Lower lobe of right lung (tissue), 2 donors: ENCODE measurements at regions not wholly inside any gene's neighbourhood (a gene's known extent, or its start where the extent isn't known, plus 50 kb on each side); places are given as distances from the start of the nearest gene placed in this dataset.

Source experiments
- ATAC-seq, 2 donors: fragments of 200-7000 bp; cut with Tn5 transposase; one replicate each; pipeline ENCODE4 v1.9.1; 2020 to 2022; ENCODE audit warnings: mild to moderate bottlenecking in 2 of 2, moderate library complexity in 2 of 2
- DNase-seq: peaks from one replicate; pipeline ENCODE4 v3.0.0-alpha.2; 2020
- H3K27ac ChIP-seq: fragments of 200-600 bp; one replicate; pipeline ENCODE4 v1.8.0; 2022
- H3K27me3 ChIP-seq: fragments of 200-600 bp; one replicate; pipeline ENCODE4 v1.8.0; 2022; ENCODE audit warnings: low read depth
- H3K36me3 ChIP-seq: fragments of 200-600 bp; one replicate; pipeline ENCODE4 v1.8.0; 2022; ENCODE audit warnings: mild to moderate bottlenecking
- H3K4me1 ChIP-seq: fragments of 200-600 bp; one replicate; pipeline ENCODE4 v1.8.0; 2022
- H3K4me3 ChIP-seq: fragments of 200-600 bp; one replicate; pipeline ENCODE4 v1.8.0; 2022; ENCODE audit warnings: mild to moderate bottlenecking
- H3K9me3 ChIP-seq: fragments of 200-600 bp; one replicate; pipeline ENCODE4 v1.8.0; 2022
- intact Hi-C: fragments of 100-400 bp; cut with DNase I; formaldehyde crosslinking; loops from one replicate; pipeline ENCODE4 v1.11.0; 2022
- TF ChIP-seq, protein P1 (sequence below): fragments of 200-600 bp; IDR thresholded peaks from one replicate; pipeline ENCODE4 v1.8.0; 2022; ENCODE audit warnings: antibody characterized with exemption, mild to moderate bottlenecking
- donor health status: DM: no; HTN: yes; CAD: no; lungs with severe emphysema.

DNA sequence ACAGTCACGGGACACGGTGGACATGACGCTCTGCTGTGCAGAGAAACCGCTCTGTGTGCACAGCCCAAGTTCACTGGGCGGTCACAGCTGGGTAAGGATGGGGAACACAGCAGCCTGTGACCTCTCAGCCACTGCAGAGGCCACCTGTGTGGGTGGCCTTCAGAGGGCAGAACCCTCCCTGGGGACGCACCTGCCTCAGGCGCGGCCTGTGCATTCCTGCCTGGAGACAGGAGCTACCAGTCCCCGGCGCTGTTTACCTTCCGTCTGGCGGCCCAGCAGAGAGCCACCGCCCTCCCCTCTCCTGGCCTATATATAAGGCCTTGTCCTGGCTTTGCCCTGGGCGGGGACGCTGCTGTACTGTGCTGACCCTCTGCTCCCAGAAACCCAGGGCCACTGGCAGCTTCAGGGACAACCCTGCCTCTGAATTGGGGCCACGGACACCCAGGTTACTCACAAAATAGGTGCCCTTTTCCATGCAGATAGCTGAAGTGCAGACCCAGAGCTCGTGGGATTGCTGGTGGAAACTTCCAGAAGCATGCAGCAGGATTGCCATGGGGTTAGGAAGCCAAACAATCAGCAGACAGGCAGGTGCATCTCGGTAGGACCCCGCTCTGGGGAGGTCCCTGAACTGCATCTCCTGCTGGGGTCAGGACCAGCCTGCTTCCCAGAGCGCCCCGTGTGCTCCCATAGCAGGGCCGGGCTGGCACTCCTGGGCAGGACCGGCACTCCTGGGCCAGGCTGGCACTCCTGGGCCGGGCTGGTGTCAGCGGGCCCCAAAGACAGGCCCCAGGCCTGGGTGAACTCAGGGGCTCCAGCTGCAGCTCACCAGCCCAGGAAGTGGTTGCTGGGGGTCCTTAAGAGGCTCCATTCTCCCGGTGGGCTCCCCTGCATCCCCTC, 83.6 kb downstream of the SIK1 start:
- TF ChIP-seq, protein P1, sequence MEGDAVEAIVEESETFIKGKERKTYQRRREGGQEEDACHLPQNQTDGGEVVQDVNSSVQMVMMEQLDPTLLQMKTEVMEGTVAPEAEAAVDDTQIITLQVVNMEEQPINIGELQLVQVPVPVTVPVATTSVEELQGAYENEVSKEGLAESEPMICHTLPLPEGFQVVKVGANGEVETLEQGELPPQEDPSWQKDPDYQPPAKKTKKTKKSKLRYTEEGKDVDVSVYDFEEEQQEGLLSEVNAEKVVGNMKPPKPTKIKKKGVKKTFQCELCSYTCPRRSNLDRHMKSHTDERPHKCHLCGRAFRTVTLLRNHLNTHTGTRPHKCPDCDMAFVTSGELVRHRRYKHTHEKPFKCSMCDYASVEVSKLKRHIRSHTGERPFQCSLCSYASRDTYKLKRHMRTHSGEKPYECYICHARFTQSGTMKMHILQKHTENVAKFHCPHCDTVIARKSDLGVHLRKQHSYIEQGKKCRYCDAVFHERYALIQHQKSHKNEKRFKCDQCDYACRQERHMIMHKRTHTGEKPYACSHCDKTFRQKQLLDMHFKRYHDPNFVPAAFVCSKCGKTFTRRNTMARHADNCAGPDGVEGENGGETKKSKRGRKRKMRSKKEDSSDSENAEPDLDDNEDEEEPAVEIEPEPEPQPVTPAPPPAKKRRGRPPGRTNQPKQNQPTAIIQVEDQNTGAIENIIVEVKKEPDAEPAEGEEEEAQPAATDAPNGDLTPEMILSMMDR, result no peak
- peak overlapping the region; percentile 82 for H3K27ac ChIP-seq
- H3K27me3 ChIP-seq, result no peaks in the 10 kb centered on the region
- no peaks in the 10 kb centered on the region for H3K9me3 ChIP-seq
- H3K36me3 ChIP-seq, result no peaks in the 10 kb centered on the region
- intact Hi-C loops, result no loop called here
- DNase-seq, result peak; percentile 94
- ATAC-seq, result peak; percentile 82 to 88
- H3K4me1 ChIP-seq, result peaks cover 36% of the 10 kb centered on the region
- H3K4me3 ChIP-seq, result no peak overlapping the region

DNA sequence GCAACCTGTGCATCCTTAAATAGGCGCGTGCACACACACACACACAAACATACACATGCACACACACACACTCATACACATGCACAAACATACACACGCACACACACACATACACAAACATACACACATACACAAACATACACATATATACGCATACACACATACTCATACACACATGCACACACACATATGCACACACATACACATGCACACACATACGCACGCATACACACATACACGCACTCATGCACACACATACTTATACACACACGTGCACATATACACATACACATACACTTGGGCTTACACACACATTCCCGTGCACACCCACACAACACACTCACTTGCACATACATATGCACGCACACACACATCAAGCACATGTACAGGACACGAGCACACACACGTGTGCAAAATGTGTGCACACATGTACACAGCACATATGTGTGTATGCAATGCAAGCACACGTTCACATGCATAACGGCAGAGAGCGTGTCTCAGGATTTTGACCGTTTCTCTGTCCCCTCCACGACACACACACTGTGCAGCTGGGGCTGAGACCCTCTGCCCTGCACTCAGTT, 84.5 kb downstream of the SIK1 start:
- intact Hi-C loops, result no loop called here
- DNase-seq (no peak), ATAC-seq (no peak)
- TF ChIP-seq, protein P1, result no peak
- H3K27me3 ChIP-seq, result no peaks in the 10 kb centered on the region
- H3K9me3 ChIP-seq, result no peaks in the 10 kb centered on the region
- no peak overlapping the region for H3K4me3 ChIP-seq
- no peaks in the 10 kb centered on the region for H3K36me3 ChIP-seq
- H3K4me1 ChIP-seq, result peaks cover 33% of the 10 kb centered on the region
- H3K27ac ChIP-seq, result peak overlapping the region; percentile 65

DNA sequence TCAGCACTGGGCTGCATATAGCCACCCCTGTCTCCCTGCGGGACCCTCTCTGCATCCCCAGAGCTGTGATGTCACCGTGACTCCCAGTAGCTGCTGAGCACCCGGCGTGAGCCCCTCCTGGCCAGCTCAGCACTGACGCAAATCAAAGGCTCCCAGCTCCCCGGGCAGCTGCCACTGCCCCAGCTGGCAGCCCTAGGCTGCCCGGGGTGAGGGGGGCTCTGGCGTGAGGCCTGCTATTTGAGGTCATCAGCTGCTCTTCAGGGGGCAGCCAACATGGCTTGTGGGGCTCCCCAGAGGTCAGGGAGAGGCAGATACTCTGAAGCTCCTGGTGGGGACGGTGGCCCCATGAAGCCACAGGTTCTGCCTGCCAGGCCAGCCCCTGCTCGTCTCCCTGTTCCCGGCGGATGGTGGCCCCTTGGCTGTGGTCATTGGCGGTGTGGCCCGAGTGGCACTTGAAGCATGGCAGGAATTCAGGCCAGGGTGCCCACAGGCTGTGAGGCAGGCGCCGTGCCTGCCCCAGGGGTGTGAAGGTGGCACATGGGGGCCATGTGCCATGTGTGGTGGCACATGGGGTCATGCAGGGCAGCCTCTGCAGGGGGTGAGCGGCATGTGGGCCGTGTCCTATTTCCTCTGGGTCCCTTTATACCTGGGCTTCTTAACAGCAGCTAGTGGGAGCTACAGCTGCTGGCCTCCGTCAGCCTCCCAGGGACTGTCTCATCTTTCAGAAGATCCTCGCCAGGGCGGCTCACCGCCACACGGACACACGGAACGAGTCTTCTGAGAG, 85.4 kb downstream of the SIK1 start:
- intact Hi-C loops, result no loop called here
- Histone ChIP-seq H3K9me3 (no peaks in the 10 kb centered on the region), H3K27ac (peak overlapping the region; percentile 62), H3K4me3 (no peak overlapping the region), H3K27me3 (no peaks in the 10 kb centered on the region), H3K4me1 (peaks cover 33% of the 10 kb centered on the region), H3K36me3 (no peaks in the 10 kb centered on the region)
- TF ChIP-seq, protein P1, result no peak
- ATAC-seq, result no peak
- DNase-seq, result no peak

DNA sequence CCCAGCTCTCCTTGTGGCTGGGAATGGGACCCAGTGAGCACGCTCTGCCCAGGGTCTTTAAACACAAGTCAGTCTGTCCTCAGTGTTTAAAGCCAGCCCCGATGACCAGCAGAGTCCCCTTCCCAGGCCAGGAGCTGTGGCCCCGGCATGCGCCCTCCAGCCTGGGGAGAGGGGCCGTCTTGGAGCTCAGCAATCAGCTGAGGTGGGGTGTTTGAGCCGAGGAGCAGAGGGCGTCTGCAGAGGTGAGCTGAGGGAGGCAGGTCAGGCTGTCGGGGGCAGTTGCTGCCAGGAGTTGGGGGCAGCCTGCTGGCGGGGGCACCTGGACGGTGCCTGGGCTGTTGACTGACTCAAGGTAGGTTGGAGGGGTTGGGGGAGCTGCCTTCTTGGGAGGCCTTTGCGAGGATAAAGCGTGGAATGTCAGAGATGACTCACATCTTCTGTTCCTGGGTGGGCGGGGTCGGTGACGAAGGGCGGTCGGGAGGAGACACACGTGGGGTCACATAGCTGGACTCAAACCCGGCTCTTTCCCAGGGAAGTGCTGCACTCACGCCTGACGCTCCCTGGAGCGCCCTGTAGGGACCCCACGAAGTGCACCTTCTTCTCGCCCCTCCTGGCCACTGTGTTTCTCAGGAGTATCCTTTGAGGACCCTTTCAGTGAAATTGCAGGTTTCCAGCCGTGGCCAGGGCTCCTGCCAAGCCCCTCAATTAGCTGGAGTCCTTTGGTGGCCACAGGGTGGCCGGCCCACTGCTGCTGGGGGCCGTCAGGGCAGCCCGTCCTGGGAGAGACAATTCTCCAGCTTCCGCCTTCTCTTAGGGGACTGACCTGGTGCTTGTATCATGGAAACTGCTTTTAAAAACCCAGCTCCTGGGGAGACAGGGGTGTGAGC, 86.2 kb downstream of the SIK1 start:
- intact Hi-C loops, result no loop called here
- TF ChIP-seq, protein P1, result no peak
- no peaks in the 10 kb centered on the region for H3K27me3 ChIP-seq
- H3K4me3 ChIP-seq, result no peak overlapping the region
- peaks cover 33% of the 10 kb centered on the region for H3K4me1 ChIP-seq
- no peak for DNase-seq
- ATAC-seq, result no peak
- no peaks in the 10 kb centered on the region for H3K9me3 ChIP-seq
- peak overlapping the region; percentile 62 for H3K27ac ChIP-seq
- H3K36me3 ChIP-seq, result no peaks in the 10 kb centered on the region

DNA sequence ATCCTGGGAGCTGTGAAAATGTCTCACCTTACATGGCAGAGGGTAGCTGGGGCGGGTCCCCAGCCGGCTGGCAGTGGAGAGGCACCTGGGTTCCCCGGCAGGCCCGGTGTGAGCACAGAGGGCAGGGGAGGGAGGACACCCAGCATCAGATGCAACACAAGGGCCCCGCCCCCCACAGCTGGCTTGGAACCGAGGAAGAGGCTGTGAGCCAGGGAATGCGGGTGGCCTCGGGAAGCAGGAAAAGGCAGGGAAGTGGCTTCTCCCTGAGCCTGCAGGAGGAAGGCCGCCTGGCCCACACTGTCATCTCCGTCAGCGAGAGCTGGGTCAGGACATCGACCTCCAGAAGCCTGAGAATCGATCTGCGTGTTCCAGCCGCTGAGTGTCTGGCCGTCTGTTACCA, 87.3 kb downstream of the SIK1 start:
- Histone ChIP-seq H3K4me1 (peaks cover 25% of the 10 kb centered on the region), H3K27ac (no peak overlapping the region), H3K9me3 (no peaks in the 10 kb centered on the region), H3K4me3 (no peak overlapping the region), H3K27me3 (no peaks in the 10 kb centered on the region), H3K36me3 (no peaks in the 10 kb centered on the region)
- DNase-seq (no peak), ATAC-seq (no peak)
- intact Hi-C loops, result no loop called here
- TF ChIP-seq, protein P1, result no peak
